ENCODE measurements at regions not wholly inside any gene's neighbourhood (a gene's known extent, or its start where the extent isn't known, plus 50 kb on each side); places are given as distances from the start of the nearest gene placed in this dataset.
"Not testable (repeated sequence)": the region's sequence is repeated elsewhere in the genome, so short reads cannot be mapped to it uniquely, and the experiment has no call there.

- no peak overlapping the region for H3K4me3 ChIP-seq (ENCODE audit: low read depth in 1 of 2, low read length in 2 of 2)
- H3K9me3 ChIP-seq (ENCODE audit: control insufficient read depth in 1 of 2, low read length in 2 of 2) = no peaks in the 10 kb centered on the region
- H3K27ac ChIP-seq (ENCODE audit: low read depth, low read length) = no peak overlapping the region
- H3K27me3 ChIP-seq (ENCODE audit: control insufficient read depth in 1 of 2, insufficient read depth in 2 of 2, low read length in 2 of 2) = no peaks in the 10 kb centered on the region
- no peaks in the 10 kb centered on the region for H3K36me3 ChIP-seq (ENCODE audit: control insufficient read depth in 1 of 2, insufficient read depth in 2 of 2, low read length in 2 of 2)
- no peak overlapping the region for H3K9ac ChIP-seq (ENCODE audit: low read depth in 1 of 2, low read length in 2 of 2)
- H3K4me1 ChIP-seq (ENCODE audit: control insufficient read depth in 1 of 2, insufficient read depth in 2 of 2, low read length in 2 of 2) = no peaks in the 10 kb centered on the region
Measured at GRCh38 chr6:14595751-14596150, 478.2 kb downstream of the CD83 start.

DNA sequence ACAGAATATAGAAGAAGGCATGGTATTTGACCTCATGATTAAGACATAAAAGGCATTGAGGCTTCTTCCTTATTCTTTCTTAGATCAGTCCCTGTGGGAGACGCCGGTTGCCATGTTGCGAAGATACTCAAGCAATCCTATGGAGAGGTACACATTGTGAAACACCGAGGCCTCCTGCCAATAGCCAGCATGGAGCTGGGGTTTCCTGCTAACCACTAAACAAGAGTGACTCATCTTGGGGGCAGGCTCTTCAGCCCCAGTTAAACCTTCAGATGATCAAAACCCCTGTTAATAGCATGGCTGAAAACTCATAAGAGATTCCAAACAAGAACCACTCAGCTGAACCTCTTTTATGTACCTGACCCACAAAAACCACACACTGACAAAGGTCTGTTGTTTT is 478.8 kb downstream of the CD83 start:
- Histone ChIP-seq H3K9ac (ENCODE audit: low read depth in 1 of 2, low read length in 2 of 2) (no peak overlapping the region), H3K36me3 (ENCODE audit: control insufficient read depth in 1 of 2, insufficient read depth in 2 of 2, low read length in 2 of 2) (no peaks in the 10 kb centered on the region), H3K27me3 (ENCODE audit: control insufficient read depth in 1 of 2, insufficient read depth in 2 of 2, low read length in 2 of 2) (no peaks in the 10 kb centered on the region), H3K9me3 (ENCODE audit: control insufficient read depth in 1 of 2, low read length in 2 of 2) (no peaks in the 10 kb centered on the region), H3K27ac (ENCODE audit: low read depth, low read length) (no peak overlapping the region), H3K4me1 (ENCODE audit: control insufficient read depth in 1 of 2, insufficient read depth in 2 of 2, low read length in 2 of 2) (peaks cover 0 to 3% of the 10 kb centered on the region in 2 donors), H3K4me3 (ENCODE audit: low read depth in 1 of 2, low read length in 2 of 2) (no peak overlapping the region)

- no peaks in the 10 kb centered on the region for H3K9me3 ChIP-seq (ENCODE audit: control insufficient read depth in 1 of 2, low read length in 2 of 2)
- no peaks in the 10 kb centered on the region for H3K36me3 ChIP-seq (ENCODE audit: control insufficient read depth in 1 of 2, insufficient read depth in 2 of 2, low read length in 2 of 2)
- no peak overlapping the region for H3K4me3 ChIP-seq (ENCODE audit: low read depth in 1 of 2, low read length in 2 of 2)
- H3K9ac ChIP-seq (ENCODE audit: low read depth in 1 of 2, low read length in 2 of 2) = no peak overlapping the region
- peaks cover 0 to 3% of the 10 kb centered on the region in 2 donors for H3K4me1 ChIP-seq (ENCODE audit: control insufficient read depth in 1 of 2, insufficient read depth in 2 of 2, low read length in 2 of 2)
- no peak overlapping the region for H3K27ac ChIP-seq (ENCODE audit: low read depth, low read length)
- no peaks in the 10 kb centered on the region for H3K27me3 ChIP-seq (ENCODE audit: control insufficient read depth in 1 of 2, insufficient read depth in 2 of 2, low read length in 2 of 2)
Measured at GRCh38 chr6:14597090-14597489, 479.5 kb downstream of the CD83 start.

GRCh38 chr6:14598017-14598864 is 480.7 kb downstream of the CD83 start:
- Histone ChIP-seq H3K4me3 (ENCODE audit: low read depth in 1 of 2, low read length in 2 of 2) (no peak overlapping the region), H3K36me3 (ENCODE audit: control insufficient read depth in 1 of 2, insufficient read depth in 2 of 2, low read length in 2 of 2) (no peaks in the 10 kb centered on the region), H3K9ac (ENCODE audit: low read depth in 1 of 2, low read length in 2 of 2) (no peak overlapping the region), H3K4me1 (ENCODE audit: control insufficient read depth in 1 of 2, insufficient read depth in 2 of 2, low read length in 2 of 2) (peaks cover 0 to 3% of the 10 kb centered on the region in 2 donors), H3K27me3 (ENCODE audit: control insufficient read depth in 1 of 2, insufficient read depth in 2 of 2, low read length in 2 of 2) (no peaks in the 10 kb centered on the region), H3K9me3 (ENCODE audit: control insufficient read depth in 1 of 2, low read length in 2 of 2) (no peaks in the 10 kb centered on the region), H3K27ac (ENCODE audit: low read depth, low read length) (no peak overlapping the region)

DNA sequence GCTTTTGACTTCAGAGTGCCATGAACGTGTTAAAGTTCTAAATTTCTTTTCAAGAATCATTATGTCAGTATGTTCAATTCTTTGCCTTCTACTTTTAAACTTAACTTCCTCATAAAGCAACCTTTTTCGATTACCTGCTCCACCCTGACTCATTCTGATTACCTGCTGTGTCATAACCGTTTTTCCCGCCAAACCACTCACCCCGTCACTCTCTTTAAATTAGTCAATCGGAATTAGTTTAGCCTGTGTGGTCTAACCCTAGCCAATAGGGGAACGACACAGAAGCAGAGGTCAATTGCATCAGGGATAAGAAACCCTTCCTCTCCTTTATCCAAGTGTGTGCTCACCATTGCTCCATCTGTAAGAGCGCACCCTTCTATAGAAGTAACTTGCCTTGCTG is 482.7 kb downstream of the CD83 start:
- not testable (repeated sequence) for H3K27me3 ChIP-seq (ENCODE audit: control insufficient read depth in 1 of 2, insufficient read depth in 2 of 2, low read length in 2 of 2); H3K9me3 ChIP-seq (ENCODE audit: control insufficient read depth in 1 of 2, low read length in 2 of 2); H3K4me3 ChIP-seq (ENCODE audit: low read depth in 1 of 2, low read length in 2 of 2); H3K9ac ChIP-seq (ENCODE audit: low read depth in 1 of 2, low read length in 2 of 2); H3K27ac ChIP-seq (ENCODE audit: low read depth, low read length); H3K36me3 ChIP-seq (ENCODE audit: control insufficient read depth in 1 of 2, insufficient read depth in 2 of 2, low read length in 2 of 2); H3K4me1 ChIP-seq (ENCODE audit: control insufficient read depth in 1 of 2, insufficient read depth in 2 of 2, low read length in 2 of 2)

DNA sequence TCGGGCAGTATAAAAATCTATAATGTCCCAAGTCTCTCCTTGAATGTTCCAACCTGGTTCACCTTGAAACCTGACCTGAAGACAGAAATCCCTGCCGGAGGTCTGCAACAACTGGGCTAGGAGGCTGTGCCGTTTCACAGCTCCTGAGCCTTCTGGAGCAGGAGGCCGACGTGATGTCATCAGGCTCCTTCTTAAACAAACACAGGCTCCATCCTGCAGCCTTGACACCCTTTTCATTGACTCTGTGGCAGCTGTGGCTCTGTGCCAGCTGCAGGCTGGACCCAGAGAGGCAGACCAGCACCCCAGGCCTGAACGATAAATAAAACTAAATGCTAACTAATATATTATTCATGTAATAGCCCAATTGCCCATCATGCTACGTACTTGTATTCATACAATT is 483.9 kb downstream of the CD83 start:
- Histone ChIP-seq H3K27ac (ENCODE audit: low read depth, low read length) (no peak overlapping the region), H3K4me3 (ENCODE audit: low read depth in 1 of 2, low read length in 2 of 2) (no peak overlapping the region), H3K9ac (ENCODE audit: low read depth in 1 of 2, low read length in 2 of 2) (no peak overlapping the region), H3K27me3 (ENCODE audit: control insufficient read depth in 1 of 2, insufficient read depth in 2 of 2, low read length in 2 of 2) (no peaks in the 10 kb centered on the region), H3K36me3 (ENCODE audit: control insufficient read depth in 1 of 2, insufficient read depth in 2 of 2, low read length in 2 of 2) (no peaks in the 10 kb centered on the region), H3K9me3 (ENCODE audit: control insufficient read depth in 1 of 2, low read length in 2 of 2) (no peaks in the 10 kb centered on the region), H3K4me1 (ENCODE audit: control insufficient read depth in 1 of 2, insufficient read depth in 2 of 2, low read length in 2 of 2) (peaks cover 0 to 3% of the 10 kb centered on the region in 2 donors)

DNA sequence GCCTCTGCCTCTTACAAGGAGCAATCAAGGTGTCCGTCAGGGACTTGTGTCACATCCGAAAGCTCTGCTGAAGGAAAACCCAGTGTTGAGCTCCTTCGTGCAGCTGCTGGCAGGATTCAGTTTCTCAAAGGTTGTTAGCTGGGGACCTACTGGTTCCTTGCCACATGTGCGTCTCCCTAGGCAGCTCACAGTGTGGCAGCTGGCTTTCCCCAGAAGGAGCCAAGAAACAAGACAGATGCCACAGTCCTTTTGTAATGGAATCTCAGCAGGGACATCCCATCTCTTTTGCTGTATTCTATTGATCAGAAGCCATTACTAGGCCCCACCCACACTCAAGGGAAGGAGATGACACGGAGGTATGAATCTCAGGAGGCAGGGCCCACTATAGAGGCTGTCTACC is 488.8 kb downstream of the CD83 start:
- no peaks in the 10 kb centered on the region for H3K9me3 ChIP-seq (ENCODE audit: control insufficient read depth in 1 of 2, low read length in 2 of 2)
- H3K27me3 ChIP-seq (ENCODE audit: control insufficient read depth in 1 of 2, insufficient read depth in 2 of 2, low read length in 2 of 2) = no peaks in the 10 kb centered on the region
- H3K9ac ChIP-seq (ENCODE audit: low read depth in 1 of 2, low read length in 2 of 2) = no peak overlapping the region
- peaks cover 0 to under 1% of the 10 kb centered on the region in 2 donors for H3K4me1 ChIP-seq (ENCODE audit: control insufficient read depth in 1 of 2, insufficient read depth in 2 of 2, low read length in 2 of 2)
- no peaks in the 10 kb centered on the region for H3K36me3 ChIP-seq (ENCODE audit: control insufficient read depth in 1 of 2, insufficient read depth in 2 of 2, low read length in 2 of 2)
- H3K4me3 ChIP-seq (ENCODE audit: low read depth in 1 of 2, low read length in 2 of 2) = no peak overlapping the region
- no peak overlapping the region for H3K27ac ChIP-seq (ENCODE audit: low read depth, low read length)

GRCh38 chr6:14610141-14610540 is 492.6 kb downstream of the CD83 start:
- Histone ChIP-seq H3K27me3 (ENCODE audit: control insufficient read depth in 1 of 2, insufficient read depth in 2 of 2, low read length in 2 of 2) (no peaks in the 10 kb centered on the region), H3K27ac (ENCODE audit: low read depth, low read length) (no peak overlapping the region), H3K36me3 (ENCODE audit: control insufficient read depth in 1 of 2, insufficient read depth in 2 of 2, low read length in 2 of 2) (no peaks in the 10 kb centered on the region), H3K4me3 (ENCODE audit: low read depth in 1 of 2, low read length in 2 of 2) (no peak overlapping the region), H3K9me3 (ENCODE audit: control insufficient read depth in 1 of 2, low read length in 2 of 2) (no peaks in the 10 kb centered on the region), H3K4me1 (ENCODE audit: control insufficient read depth in 1 of 2, insufficient read depth in 2 of 2, low read length in 2 of 2) (no peaks in the 10 kb centered on the region), H3K9ac (ENCODE audit: low read depth in 1 of 2, low read length in 2 of 2) (no peak overlapping the region)

DNA sequence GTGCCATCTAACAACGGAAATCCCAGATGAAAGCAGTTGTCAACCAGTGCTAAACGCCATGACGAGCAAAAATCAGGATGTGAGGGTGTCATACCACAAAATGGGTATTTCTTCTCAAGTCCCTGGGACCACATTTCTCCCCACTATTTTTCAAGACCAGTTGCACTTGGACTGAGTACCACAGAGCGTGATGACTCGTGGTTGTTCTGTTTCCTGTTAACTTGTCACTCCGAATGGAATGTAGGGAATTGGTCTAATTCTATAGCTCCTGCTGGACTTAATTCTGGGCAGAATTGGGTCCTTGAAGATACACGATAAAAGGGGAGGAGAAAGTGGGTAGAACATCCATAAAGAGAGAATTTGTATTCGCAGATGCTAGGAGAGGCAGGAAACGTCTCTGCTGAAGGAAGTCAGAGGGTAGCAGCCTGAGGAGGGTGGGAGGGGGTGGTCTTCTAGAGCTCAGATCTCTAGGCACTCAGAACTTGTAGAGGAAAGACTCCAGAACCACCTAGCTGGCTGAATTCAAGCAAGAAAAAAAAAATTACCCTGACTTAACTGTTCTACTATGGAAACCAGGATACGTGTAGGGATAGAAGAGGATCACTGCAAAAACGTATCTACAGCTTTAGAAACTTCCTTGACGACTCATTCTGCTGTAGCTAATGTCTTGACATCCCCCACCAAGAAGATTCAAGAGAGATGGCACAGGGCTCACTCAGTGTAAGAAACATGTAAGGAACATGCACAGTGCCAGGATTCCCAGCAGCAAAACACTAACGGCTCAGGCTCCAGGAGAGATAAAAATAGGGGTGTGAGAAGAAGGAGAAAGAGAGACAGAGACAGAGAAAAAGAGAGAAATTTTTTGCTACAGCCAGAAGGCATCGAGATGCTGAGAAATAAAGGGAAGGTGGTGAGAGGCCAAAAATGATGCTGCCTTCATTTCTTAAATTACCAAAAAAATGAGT is 494.7 kb downstream of the CD83 start:
- H3K9me3 ChIP-seq (ENCODE audit: control insufficient read depth in 1 of 2, low read length in 2 of 2) = peaks cover 0 to 7% of the 10 kb centered on the region in 2 donors
- no peak overlapping the region for H3K27ac ChIP-seq (ENCODE audit: low read depth, low read length)
- H3K36me3 ChIP-seq (ENCODE audit: control insufficient read depth in 1 of 2, insufficient read depth in 2 of 2, low read length in 2 of 2) = no peaks in the 10 kb centered on the region
- no peak overlapping the region for H3K4me3 ChIP-seq (ENCODE audit: low read depth in 1 of 2, low read length in 2 of 2)
- H3K4me1 ChIP-seq (ENCODE audit: control insufficient read depth in 1 of 2, insufficient read depth in 2 of 2, low read length in 2 of 2) = no peaks in the 10 kb centered on the region
- H3K27me3 ChIP-seq (ENCODE audit: control insufficient read depth in 1 of 2, insufficient read depth in 2 of 2, low read length in 2 of 2) = no peaks in the 10 kb centered on the region
- no peak overlapping the region for H3K9ac ChIP-seq (ENCODE audit: low read depth in 1 of 2, low read length in 2 of 2)

DNA sequence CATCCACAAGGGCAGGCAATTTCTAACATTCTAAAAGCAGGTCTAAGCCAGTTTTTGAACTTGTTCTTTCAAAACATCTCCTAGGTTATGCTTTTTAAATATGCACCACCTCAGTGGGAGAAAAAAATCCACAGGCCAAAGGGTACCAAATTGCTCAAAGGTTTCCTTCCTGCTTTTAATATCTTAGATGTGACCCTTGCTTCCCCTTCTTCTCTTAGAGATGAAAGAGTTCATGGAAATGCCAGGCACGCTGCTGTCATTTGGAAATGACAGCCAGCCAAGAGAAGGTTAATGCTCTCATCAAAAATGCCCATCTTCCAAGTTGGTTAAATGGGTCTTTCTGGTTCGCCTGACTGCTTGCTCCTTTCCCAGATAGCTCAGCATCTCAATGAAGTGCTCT is 497.1 kb downstream of the CD83 start:
- no peak overlapping the region for H3K27ac ChIP-seq (ENCODE audit: low read depth, low read length)
- H3K4me3 ChIP-seq (ENCODE audit: low read depth in 1 of 2, low read length in 2 of 2) = no peak overlapping the region
- H3K36me3 ChIP-seq (ENCODE audit: control insufficient read depth in 1 of 2, insufficient read depth in 2 of 2, low read length in 2 of 2) = no peaks in the 10 kb centered on the region
- peaks cover 0 to 7% of the 10 kb centered on the region in 2 donors for H3K9me3 ChIP-seq (ENCODE audit: control insufficient read depth in 1 of 2, low read length in 2 of 2)
- no peaks in the 10 kb centered on the region for H3K27me3 ChIP-seq (ENCODE audit: control insufficient read depth in 1 of 2, insufficient read depth in 2 of 2, low read length in 2 of 2)
- no peaks in the 10 kb centered on the region for H3K4me1 ChIP-seq (ENCODE audit: control insufficient read depth in 1 of 2, insufficient read depth in 2 of 2, low read length in 2 of 2)
- no peak overlapping the region for H3K9ac ChIP-seq (ENCODE audit: low read depth in 1 of 2, low read length in 2 of 2)
